Gastrocnemius medialis (tissue), 4 donors: ENCODE measurements at regions not wholly inside any gene's neighbourhood (a gene's known extent, or its start where the extent isn't known, plus 50 kb on each side); places are given as distances from the start of the nearest gene placed in this dataset.

Experiments
- POLR2A ChIP-seq, 2 donors: fragments of 450-650 bp; IDR thresholded peaks; one replicate each; pipeline ENCODE4 v1.6.1; 2017; ENCODE audit warnings: antibody characterized with exemption in 2 of 2, mild to moderate bottlenecking in 2 of 2, moderate library complexity in 2 of 2
- TF ChIP-seq, protein P1 (sequence below), 5 experiments: fragments of 450-650 bp in 3 of 5; fragments of 200-600 bp in 2 of 5; sonication (generic) in 2 of 5; IDR thresholded peaks in 4 of 5; conservative IDR thresholded peaks in 1 of 5; 1 replicate in 4 of 5; 2 replicates in 1 of 5; pipeline ENCODE4 v1.5.1; 2016 to 2019; ENCODE audit warnings: antibody characterized with exemption in 5 of 5, mild to moderate bottlenecking in 3 of 5, moderate library complexity in 3 of 5

DNA sequence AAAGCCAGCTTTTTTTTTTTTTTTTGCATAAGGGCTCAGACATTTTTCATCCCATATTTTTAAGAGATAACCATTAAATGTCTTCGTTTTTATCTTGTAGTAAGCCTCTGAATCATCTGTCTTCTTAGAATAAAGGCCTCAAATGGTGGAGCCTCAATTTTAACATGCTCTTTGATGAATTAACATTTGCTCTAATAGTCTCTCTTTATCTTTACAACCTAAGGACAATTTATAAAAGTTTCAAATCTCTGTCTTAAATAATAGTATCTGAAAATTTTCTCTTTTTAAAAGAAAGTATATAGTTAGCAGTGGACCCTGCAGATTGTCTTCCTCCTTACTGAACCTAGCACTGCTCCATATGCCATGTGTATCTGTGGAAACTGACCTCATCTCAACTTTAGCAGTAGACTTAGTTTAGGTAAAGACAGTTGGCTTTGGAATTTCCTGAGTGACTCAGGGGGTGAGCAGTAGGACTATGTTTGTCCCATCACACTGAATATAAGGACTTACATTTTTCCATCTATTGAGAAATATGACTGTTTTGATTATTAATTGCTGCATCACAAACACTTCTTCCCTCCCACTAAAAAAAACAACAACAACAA lies 1658.0 kb downstream of the STIM2 start:
- TF ChIP-seq, protein P1, sequence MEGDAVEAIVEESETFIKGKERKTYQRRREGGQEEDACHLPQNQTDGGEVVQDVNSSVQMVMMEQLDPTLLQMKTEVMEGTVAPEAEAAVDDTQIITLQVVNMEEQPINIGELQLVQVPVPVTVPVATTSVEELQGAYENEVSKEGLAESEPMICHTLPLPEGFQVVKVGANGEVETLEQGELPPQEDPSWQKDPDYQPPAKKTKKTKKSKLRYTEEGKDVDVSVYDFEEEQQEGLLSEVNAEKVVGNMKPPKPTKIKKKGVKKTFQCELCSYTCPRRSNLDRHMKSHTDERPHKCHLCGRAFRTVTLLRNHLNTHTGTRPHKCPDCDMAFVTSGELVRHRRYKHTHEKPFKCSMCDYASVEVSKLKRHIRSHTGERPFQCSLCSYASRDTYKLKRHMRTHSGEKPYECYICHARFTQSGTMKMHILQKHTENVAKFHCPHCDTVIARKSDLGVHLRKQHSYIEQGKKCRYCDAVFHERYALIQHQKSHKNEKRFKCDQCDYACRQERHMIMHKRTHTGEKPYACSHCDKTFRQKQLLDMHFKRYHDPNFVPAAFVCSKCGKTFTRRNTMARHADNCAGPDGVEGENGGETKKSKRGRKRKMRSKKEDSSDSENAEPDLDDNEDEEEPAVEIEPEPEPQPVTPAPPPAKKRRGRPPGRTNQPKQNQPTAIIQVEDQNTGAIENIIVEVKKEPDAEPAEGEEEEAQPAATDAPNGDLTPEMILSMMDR (IDR thresholded peaks at IDR 0.05 in 4 of 5, conservative IDR thresholded peaks at IDR 0.05 in 1 of 5) = no peak
- no peak for TF ChIP-seq POLR2A (IDR thresholded peaks at IDR 0.05)
